ENCODE measurements at regions not wholly inside any gene's neighbourhood (a gene's known extent, or its start where the extent isn't known, plus 50 kb on each side); places are given as distances from the start of the nearest gene placed in this dataset.

DNA sequence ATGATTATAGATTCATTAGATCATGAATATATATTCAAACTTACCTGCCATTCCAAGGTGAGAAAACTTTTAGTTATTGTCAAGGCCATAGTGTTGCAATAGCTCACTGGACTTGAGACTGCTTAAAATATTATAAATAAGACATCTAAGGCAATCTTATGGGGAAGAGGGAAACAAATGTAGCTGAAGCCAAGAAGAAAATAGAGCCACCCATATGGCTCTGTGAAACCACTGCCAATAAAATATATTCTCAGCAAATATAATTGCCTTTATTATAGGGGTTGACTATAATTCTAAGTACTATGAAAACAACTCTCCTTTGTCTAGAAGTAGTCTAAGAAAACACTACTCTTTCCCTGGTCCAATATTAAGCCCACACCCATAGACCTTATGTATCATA is 938.5 kb downstream of the FSTL5 start:
- DNase-seq (ENCODE audit: low read depth): no peak

DNA sequence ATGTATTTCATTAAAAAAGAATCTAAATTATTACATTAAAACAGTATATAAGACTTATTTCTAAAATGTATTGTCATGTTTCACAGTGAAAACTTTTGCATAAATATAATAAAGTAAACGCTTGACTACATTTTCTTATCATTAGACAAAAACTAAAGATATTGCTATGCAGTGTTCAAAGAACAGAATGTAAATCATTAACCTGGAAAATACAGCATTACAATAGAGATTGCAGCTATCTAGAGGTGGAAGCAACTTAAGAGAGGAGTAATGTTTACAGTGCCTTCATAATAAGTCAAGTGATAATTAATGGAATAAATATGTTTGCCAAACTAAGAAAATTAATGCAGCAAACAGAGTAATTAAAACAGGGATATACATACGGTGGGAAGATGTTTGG is 940.9 kb downstream of the FSTL5 start:
- DNase-seq (ENCODE audit: low read depth): no peak

DNA sequence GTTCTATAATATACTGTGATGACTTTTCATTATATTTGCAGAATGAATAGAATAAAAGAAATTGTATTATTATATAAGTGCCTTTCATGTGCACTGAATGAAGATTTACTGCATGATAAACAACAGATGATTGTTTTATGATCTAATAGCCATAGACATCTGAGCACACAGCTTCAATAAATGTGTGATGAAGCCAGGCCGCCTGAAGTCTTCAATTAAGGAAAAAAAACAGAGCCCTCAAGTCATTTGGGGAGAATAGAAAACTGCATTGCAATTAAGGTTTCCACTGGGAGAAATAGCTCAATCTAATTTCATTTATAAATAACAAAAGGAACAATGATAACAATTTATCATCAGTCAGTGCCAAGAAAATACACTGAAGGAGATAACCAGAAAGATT is 955.2 kb downstream of the FSTL5 start:
- no peak for DNase-seq (ENCODE audit: low read depth)

DNA sequence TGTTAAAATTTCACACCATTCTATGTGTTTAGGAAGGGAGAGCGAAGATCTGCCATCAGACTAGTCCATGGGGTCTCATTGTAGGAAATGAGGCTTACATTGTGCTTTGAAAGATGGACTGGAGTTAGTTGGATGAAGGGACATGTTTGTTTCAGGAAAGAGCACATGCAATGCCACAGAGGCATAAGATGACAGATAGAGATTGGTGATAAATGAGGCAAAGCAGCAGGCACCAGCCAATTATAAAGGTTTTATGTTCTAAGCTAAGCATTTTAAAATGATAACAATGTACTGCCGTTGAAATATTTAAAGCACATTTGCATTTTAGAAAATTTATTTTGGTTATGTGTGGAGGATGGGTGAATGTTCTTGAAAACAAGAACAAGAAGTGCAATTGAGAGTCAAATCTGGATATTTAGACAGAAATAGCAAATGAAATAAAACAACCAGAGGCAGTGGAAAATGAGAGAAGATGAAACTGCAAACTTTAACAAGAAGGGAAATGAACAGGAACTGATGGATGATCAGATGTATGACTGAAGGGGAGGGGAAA is 957.2 kb downstream of the FSTL5 start:
- no peak for DNase-seq (ENCODE audit: low read depth)

DNA sequence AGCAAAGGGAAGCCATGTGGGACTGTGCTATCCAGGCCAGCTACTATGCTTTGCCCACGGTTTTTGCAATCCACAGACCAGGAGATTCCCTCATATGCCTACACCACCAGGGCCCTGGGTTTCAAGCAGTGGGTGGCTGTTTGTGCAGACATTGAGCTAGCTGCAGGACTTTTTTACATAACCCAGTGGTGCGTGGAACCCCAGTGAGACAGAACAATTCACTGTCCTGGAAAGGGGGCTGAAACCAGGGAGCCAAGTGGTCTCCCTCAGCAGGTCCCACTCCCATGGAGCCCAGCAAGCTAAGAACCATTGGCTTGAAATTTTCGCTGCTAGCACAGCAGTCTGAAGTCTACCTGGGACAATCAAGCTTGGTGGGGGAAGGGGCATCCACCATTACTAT is 959.9 kb downstream of the FSTL5 start:
- DNase-seq (ENCODE audit: low read depth): no peak

DNA sequence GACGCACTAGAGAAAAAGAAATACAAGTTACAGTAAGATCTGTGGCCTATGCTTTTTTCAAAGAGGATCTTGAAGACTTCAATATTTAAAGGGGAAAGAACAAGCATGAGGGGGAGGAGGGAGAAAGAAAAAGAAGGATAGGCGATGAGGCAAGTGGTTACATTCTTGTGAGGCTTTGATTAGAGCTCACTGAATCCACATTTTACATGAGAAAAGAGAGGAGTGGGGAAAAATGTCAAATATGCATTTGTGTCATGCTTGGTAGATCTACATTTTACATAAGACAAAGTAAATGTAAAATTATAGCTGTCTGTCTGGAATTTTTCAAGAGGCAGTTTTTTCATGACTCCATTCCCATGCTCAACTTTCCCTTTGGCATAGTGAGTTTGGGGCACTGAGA is 965.9 kb downstream of the FSTL5 start:
- DNase-seq (ENCODE audit: low read depth): no peak

DNA sequence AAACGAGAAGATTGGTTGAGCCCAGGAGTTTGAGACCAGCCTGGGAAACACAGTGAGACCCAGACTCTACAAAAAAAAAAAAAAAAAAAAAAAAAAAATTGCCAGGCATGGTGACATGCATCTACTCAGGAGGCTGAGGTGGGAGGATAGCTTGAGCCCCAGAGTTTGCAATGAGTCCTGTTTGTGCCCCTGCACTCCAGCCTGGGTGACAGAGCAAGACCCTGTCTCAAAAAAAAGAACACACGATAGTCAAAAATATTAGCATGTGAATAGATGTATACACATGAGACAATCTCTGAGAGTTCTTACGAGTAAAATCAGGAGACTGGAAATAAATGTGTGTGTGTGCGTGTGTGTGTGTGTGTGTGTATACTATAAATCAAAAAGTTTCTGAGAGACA is 966.3 kb downstream of the FSTL5 start:
- no peak for DNase-seq (ENCODE audit: low read depth)

DNA sequence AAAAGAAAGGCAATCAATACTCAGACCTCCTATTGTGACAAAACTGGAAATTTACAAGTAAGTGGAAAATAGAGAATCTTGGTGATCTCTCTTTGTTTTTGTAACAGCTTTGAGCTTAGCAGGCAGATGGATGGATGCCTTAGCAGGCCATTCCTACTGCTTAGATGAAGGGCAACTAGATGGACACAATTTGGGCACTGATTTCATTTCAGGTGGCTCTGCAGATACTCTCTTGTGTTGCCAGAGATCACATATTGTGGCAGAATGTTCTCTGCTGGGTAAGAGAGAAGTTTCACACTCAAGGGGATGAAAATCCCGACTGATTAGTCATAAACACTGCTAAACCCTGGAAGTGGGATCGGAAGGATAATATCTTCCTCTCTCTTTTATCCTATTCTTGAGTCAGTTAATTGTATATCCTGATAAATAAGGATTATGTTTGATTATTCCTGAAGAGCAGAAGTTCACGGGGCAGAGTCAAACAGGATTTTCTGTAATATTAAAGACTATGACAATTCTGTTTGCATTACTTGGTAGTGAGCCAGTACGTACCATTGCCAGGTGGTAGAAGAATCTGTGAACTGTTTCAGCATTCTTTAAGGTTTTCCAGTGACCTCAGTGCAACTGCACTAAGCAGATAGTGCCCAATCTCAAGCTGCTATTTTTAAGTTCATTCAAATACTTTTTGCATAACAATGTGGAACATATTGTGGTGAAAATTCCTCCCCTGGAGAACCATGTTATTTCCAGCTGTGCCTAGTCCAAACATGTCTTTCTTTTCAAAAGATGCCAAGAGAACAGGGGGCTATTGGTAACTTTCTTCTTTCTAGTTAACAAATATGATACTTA is 974.3 kb downstream of the FSTL5 start:
- DNase-seq (ENCODE audit: low read depth): no peak

DNA sequence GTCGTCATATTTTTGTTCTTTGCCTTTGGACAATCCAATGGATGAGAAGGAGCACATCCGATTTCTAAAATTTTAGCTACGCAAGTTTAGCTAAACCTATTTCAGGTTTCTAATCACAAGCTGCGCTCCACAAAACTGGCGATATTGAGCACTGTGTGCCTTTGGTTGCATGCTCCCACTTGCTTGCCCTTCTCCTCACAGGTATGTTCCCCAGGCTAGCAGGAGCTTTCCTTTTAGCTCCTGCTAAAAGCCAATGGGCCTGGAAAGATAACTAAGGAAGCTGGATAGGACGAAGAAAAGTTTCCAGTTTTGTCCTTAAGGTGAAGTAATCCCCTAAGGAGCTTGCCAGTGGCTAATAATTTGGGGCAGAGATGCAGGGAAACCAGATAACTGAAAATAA is 975.2 kb downstream of the FSTL5 start:
- no peak for DNase-seq (ENCODE audit: low read depth)

DNA sequence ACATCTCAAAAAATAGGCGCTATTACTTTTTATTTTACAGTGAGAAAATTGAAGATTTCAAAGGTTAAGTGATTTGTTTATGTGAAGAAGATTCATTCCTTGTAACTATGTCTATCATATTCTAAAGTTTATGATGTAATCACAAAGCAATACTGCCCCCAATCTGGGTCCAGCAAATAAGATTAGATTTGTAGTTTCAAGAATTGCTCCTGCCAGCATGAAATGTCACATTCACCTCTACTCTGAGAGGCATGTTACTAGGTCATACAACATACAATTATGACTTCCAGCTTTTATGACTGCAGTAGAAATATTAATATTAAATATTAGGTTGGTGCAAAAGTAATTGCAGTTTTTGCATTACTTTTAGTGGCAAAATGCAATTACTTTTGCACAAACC is 976.2 kb downstream of the FSTL5 start:
- no peak for DNase-seq (ENCODE audit: low read depth)

DNA sequence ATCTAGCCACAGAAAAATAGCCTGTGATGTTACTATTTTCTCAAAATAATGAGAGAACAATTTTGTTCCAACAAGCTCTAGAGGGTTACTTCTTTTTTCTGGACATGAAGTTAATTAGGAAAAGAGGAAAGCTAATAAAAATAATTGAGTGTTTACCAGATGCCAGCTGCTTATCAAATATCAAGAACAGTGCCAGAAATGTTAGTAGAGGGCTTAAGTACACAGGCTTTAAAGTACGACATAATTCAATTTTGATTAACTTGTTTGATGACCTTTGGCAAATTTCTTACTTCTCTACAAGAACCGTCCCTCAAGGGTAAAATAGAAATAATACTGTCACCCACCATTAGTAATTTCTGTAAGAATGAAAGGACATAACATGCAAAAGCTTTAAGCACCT is 977.0 kb downstream of the FSTL5 start:
- no peak for DNase-seq (ENCODE audit: low read depth)

DNA sequence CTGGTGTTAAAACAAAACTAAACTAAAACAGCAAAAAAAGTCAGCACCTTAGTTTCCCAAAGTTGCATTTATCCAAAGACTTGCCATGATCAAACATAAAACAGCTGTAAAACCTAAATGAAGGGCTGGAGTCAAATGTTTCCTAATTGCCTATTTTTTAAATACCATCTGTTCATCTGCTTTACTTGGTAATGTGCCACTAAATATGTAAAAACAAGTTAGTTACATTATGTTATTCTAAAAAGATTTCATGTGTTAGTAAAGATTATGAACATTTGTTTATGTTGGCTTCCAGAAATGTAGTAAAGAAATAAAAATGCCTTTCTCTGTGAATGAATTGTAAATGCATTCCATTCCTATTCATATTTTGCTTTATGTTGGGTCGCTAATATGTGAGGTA is 977.8 kb downstream of the FSTL5 start:
- DNase-seq (ENCODE audit: low read depth): no peak

DNA sequence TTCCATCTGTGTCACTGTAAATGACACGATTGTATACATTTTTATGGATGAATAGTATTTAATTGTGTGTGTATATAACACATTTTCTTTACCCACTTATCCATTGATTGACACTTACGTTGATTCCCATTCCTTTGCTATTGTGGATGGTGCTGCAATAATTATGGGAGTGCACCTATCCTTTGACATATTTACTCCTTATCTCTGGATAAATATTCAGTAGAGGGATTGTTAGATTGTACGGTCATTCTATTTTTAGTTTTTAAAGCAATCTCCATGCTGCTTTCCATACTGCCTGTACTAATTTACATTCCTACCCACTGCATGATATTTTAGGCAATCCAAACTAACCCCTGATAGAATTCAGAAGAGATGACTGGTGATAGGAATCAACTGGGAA is 980.1 kb downstream of the FSTL5 start:
- DNase-seq (ENCODE audit: low read depth): no peak

DNA sequence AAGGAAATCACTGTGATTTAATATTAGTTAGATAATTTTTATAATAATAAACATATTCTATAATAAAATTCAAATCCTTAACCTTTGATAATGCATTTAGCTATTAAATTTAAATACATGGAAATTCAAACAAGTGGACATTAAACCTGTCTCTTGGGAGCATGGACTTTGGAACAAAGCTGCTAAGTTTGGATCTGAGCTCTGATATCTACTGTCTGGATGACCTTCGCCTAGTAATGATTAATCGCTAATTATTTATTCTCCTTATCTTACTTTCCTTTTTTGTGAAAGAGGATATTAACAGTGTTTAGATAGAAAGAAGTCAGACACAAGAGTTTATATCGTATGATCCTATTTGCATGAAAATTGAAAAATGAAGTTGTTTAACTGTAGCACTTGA is 980.9 kb downstream of the FSTL5 start:
- DNase-seq (ENCODE audit: low read depth): no peak

DNA sequence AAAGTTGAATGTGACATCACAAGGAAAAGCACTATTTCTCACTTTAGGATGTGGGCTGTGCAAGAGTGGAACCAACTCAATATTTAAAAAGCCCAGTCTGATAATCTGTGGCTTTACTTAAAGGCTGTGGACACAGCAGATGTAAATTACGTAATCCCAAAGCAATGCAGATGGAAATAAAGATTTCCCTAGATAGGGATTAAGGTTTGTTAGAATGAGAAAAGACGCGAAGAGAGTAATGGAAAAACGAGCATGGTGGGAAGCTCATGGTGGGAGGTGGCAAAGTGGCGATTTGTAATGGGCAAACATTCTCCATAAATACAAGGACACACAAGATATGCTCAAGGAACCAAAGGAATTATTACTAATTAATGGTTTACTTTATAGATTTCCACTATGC is 985.5 kb downstream of the FSTL5 start:
- DNase-seq (ENCODE audit: low read depth): no peak

DNA sequence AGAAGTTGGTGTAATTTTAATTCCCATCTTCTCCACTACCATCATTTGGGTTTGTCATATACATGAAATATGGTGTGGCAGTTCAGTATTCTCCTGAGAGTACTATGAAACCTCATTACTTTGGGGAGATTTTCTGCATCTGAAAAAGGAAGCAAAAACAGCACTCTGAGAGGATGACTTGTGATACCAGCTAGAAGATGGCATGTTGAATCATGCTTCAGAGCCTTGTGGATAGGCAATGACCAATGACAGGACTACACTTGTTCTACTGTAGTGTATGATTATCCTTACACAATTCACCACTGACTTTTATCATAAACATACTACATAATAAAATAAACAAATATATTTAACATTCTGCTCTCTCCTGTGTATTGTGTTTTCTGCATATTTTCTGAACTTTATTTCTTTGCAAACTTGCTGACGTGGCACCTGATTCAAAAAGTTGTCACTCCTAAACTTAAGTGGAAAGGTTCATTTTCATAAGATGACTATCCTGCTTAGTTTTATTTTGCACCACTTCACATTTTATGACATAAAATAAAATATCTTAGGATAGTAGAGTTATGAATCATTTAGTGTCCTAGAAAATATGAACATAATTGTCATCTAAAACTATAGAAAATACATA is 991.3 kb downstream of the FSTL5 start:
- DNase-seq (ENCODE audit: low read depth): no peak

DNA sequence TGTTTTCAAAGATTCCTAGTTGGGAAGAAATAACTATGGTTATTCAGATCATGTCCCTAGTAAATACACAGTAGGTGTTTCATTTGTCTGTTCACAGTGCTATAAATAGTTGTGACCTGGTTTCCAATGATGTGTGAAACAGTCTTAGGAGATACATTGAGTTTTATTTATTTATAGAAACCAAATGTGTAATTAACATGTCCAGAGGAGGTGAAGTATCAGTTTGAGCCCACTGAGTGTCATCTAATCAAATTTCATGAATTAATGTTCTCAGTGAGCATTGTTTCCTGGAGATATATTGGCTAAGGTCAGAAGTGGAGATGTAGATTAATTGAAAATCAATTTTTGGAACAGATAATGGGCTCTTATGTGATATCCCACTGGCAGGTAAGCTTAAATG is 996.3 kb downstream of the FSTL5 start:
- no peak for DNase-seq (ENCODE audit: low read depth)

DNA sequence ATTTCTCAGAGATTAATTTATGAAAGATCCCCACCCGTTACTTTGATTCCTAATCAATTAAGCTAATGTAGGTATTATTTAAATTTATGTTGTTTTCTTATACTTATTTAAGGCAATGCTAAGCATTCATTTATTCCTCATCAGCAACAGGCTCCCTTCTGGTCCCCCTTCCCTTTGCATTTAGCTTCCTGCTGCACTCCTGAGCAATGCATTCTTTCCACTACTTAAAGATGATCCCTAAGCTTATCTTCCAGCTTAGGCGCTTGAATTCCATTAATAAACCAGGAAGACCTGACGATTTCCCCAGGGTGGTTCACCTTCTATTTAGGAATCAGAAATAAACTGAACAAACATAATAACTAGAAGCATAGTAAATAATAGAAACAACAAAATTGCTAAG is 1003.1 kb downstream of the FSTL5 start:
- no peak for DNase-seq (ENCODE audit: low read depth)

DNA sequence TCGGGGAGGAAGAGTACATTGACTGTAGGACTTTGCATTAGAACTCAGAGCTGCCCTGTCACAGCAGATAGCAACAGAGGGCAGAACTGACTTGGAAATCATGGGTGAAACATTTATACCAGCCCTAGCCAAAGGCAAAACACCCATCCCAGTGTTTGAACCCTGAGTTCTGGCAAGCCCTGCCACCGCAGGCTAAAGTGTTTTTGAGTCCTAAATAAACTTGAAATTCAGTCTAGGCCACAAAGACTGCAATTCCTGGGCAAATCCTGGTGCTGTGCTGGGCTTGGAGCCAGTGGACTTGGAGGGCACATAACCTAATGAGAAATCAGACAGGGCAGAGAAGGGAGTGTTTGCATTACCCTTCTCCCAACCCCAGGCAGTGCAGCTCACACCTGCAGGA is 1015.7 kb downstream of the FSTL5 start:
- no peak for DNase-seq (ENCODE audit: low read depth)

DNA sequence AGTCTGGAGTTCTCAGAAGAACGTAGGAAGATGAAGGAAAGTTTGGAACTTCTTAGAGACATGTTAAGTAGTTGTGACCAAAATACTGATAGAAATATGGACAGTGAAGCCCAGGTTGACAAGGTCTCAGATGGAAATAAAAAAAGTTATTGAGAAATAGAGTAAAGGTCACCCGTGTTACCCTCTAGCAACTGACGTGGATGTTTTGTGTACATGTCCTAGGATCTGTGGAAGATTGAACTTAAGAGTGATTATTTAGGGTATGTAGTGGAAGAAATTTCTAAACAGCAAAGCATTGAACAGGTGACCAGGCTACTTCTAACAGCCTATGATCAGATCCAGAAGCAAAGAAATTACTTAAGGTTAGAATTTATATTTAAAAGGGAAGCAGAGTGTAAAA is 1020.4 kb downstream of the FSTL5 start:
- no peak for DNase-seq (ENCODE audit: low read depth)

DNA sequence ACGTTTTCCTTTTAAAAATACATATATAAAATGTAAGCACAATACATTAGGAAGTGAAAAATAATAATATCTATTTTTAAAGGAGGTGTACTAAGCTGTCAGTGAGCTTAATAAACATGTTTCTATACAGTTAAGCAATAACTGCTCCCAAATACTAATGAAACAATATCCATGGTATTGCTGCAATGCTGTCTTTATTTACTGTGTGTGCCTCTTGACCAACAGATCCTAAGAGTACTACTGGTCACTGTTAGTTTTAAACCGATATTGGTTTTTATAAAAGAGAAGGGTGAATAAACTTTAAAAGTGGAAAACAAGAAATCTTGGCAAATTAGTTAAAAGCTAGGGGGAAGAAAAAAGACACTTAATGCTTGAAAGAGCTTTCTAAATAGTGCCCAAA is 1029.0 kb downstream of the FSTL5 start:
- no peak for DNase-seq (ENCODE audit: low read depth)

DNA sequence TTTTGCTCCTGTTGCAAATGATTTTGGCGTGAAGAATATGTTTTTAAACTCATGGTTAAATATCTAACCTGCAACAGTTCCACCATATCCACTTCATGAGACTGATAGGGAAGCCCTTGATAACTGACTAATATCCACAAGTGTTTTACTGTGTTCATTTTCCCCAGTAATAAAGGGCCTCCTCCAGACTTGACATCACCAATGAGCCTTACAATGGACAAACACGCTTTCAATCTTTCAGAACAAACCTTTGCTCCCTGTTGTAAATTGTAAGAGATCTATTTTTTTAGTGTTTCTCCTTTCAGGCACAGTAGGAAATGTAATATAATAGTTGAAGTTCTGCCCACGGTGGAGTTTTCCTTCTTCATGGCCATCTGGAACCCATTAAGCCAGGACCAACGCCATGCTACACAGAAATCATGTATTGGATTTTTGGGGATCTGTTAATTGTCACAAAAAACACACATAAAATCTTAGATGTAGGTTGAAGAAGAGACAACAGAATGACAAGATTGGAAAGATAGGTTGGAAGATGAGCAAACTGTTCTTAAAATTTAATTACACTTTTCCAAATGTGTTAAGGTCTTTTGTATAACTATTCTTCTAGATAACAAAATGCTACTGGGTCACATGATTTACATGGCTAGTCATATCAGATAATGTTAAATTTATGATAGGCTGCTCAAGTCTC is 1030.1 kb downstream of the FSTL5 start:
- no peak for DNase-seq (ENCODE audit: low read depth)

All from GM04503 (cell line).